ENCODE measurements at regions not wholly inside any gene's neighbourhood (a gene's known extent, or its start where the extent isn't known, plus 50 kb on each side); places are given as distances from the start of the nearest gene placed in this dataset.

GRCh38 chr13:86426437-86426836, 627.2 kb upstream of the SLITRK6 start:
- TF ChIP-seq CTCF (IDR thresholded peaks at IDR 0.05) (no peak), POLR2A (IDR thresholded peaks at IDR 0.05) (no peak)
